Pancreas (tissue), 10 donors: ENCODE measurements at regions not wholly inside any gene's neighbourhood (a gene's known extent, or its start where the extent isn't known, plus 50 kb on each side); places are given as distances from the start of the nearest gene placed in this dataset.
A peak's percentile ranks its signal among the peaks of the same experiment; 100 is the strongest.

Experiments used
- ATAC-seq, 4 donors: fragments of 200-7000 bp; cut with Tn5 transposase; one replicate each; pipeline versions ENCODE4 v1.8.0 to v1.9.1; 2020; ENCODE audit warnings: mild to moderate bottlenecking in 4 of 4, moderate library complexity in 4 of 4
- DNase-seq, 6 donors: peaks; one replicate each; pipeline ENCODE4 v3.0.0-alpha.2; 2020
- FAIRE-seq: peaks from 2 replicates; lab custom pipeline; 2012; peaks lifted over from hg19 to GRCh38; lab: Jason Lieb, UNC
- H3K27ac ChIP-seq, 4 donors: fragments of 200-600 bp; sonication (generic); 1 replicate in 3 of 4; 2 replicates in 1 of 4; pipeline versions ENCODE4 v1.5.0 to v1.8.0; 2020
- H3K27me3 ChIP-seq, 4 donors: fragments of 200-600 bp; one replicate each; pipeline ENCODE4 v1.8.0; 2021
- H3K36me3 ChIP-seq, 3 donors: fragments of 200-600 bp; sonication (generic) in 1 of 3; one replicate each; pipeline versions ENCODE4 v1.5.0 to v1.8.0; 2020 to 2021
- H3K4me1 ChIP-seq, 3 donors: fragments of 200-600 bp; one replicate each; pipeline ENCODE4 v1.8.0; 2021
- H3K4me3 ChIP-seq, 4 donors: fragments of 200-600 bp; sonication (generic) in 2 of 4; one replicate each; pipeline versions ENCODE4 v1.5.0 to v1.8.0; 2020 to 2021
- H3K9me3 ChIP-seq, 4 donors: fragments of 200-600 bp; one replicate each; pipeline ENCODE4 v1.8.0; 2021
- WGBS, 2 donors: extraction: QIAGEN DNeasy Blood & Tissue Kit; methylation state at CpG; one replicate each; pipeline ENCODE4 v1.1.7; 2013; 5-methylcytosine and 5-hydroxymethylcytosine counted together
- intact Hi-C, 3 donors: fragments of 100-400 bp; cut with DNase I; formaldehyde crosslinking; loops; one replicate each; pipeline versions ENCODE4 v1.11.1 to v1.14.2; 2022
- TF ChIP-seq, protein P1 (sequence below), 4 donors: fragments of 200-600 bp; sonication (generic) in 3 of 4; IDR thresholded peaks; one replicate each; pipeline versions ENCODE4 v1.5.0 to v1.8.0; 2021; ENCODE audit warnings: antibody characterized with exemption in 4 of 4
- donor health status: healthy with polysubstance abuse.
- donor health status: DM: no; HTN: no; CAD: no; lungs with moderate emphysema.
- donor health status: DM: no; HTN: no; CAD: no.
- donor health status: control.
- donor health status: control.
- donor health status: Bipolar disorder and iron deficiency.
- donor health status: DM: yes; HTN: yes; CAD: no.
- donor health status: DM: no; HTN: no; CAD: no.
- donor health status: DM: no; HTN: no; CAD: no.
- donor health status: DM: yes; HTN: yes; CAD: no.

- 72 to 74% methylated on average over 6 of the region's 6 CpGs for WGBS, 2 donors
- TF ChIP-seq, protein P1, sequence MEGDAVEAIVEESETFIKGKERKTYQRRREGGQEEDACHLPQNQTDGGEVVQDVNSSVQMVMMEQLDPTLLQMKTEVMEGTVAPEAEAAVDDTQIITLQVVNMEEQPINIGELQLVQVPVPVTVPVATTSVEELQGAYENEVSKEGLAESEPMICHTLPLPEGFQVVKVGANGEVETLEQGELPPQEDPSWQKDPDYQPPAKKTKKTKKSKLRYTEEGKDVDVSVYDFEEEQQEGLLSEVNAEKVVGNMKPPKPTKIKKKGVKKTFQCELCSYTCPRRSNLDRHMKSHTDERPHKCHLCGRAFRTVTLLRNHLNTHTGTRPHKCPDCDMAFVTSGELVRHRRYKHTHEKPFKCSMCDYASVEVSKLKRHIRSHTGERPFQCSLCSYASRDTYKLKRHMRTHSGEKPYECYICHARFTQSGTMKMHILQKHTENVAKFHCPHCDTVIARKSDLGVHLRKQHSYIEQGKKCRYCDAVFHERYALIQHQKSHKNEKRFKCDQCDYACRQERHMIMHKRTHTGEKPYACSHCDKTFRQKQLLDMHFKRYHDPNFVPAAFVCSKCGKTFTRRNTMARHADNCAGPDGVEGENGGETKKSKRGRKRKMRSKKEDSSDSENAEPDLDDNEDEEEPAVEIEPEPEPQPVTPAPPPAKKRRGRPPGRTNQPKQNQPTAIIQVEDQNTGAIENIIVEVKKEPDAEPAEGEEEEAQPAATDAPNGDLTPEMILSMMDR (IDR thresholded peaks at IDR 0.05): no peak
- Histone ChIP-seq H3K4me1 (no peaks in the 10 kb centered on the region), H3K27me3 (no peaks in the 10 kb centered on the region), H3K27ac (no peak overlapping the region), H3K36me3 (no peaks in the 10 kb centered on the region), H3K9me3 (no peaks in the 10 kb centered on the region), H3K4me3 (no peak overlapping the region)
- FAIRE-seq (no peak), DNase-seq (no peak), ATAC-seq (no peak)
- intact Hi-C loops: no loop called here
Measured at GRCh38 chr7:21125297-21125696, 302.6 kb upstream of the SP4 start.

- WGBS, 2 donors: 6 to 11% methylated on average over 8 of the region's 8 CpGs
- intact Hi-C loops: no loop called here
- ATAC-seq (peak in 3 of 4 donors; percentile 27 to 62 (median 44)), FAIRE-seq (no peak), DNase-seq (no peak)
- Histone ChIP-seq H3K36me3 (no peaks in the 10 kb centered on the region), H3K27me3 (no peaks in the 10 kb centered on the region), H3K27ac (no peak overlapping the region), H3K9me3 (no peaks in the 10 kb centered on the region), H3K4me1 (no peaks in the 10 kb centered on the region), H3K4me3 (no peak overlapping the region)
- TF ChIP-seq, protein P1 (IDR thresholded peaks at IDR 0.05): no peak
Measured at GRCh38 chr7:21128062-21128817, 299.6 kb upstream of the SP4 start.

- no peaks in the 10 kb centered on the region for H3K36me3 ChIP-seq
- WGBS, 2 donors: 49 to 54% methylated on average over 1 of the region's 1 CpG
- H3K9me3 ChIP-seq: no peaks in the 10 kb centered on the region
- no peaks in the 10 kb centered on the region for H3K4me1 ChIP-seq
- TF ChIP-seq, protein P1 (IDR thresholded peaks at IDR 0.05): no peak
- no peak for FAIRE-seq
- DNase-seq: no peak
- H3K27ac ChIP-seq: no peak overlapping the region
- intact Hi-C loops: no loop called here
- no peaks in the 10 kb centered on the region for H3K27me3 ChIP-seq
- no peak for ATAC-seq
- H3K4me3 ChIP-seq: no peak overlapping the region
Measured at GRCh38 chr7:21131897-21132296, 296.0 kb upstream of the SP4 start.

- Histone ChIP-seq H3K36me3 (no peaks in the 10 kb centered on the region), H3K27ac (no peak overlapping the region), H3K4me3 (no peak overlapping the region), H3K4me1 (no peaks in the 10 kb centered on the region), H3K9me3 (no peaks in the 10 kb centered on the region), H3K27me3 (peaks cover 0 to 4% (median 0%) of the 10 kb centered on the region in 4 donors)
- 56 to 78% methylated on average over 2 of the region's 2 CpGs for WGBS, 2 donors
- intact Hi-C loops: no loop called here
- DNase-seq (no peak), ATAC-seq (no peak), FAIRE-seq (no peak)
- TF ChIP-seq, protein P1 (IDR thresholded peaks at IDR 0.05): no peak
Measured at GRCh38 chr7:21134631-21135030, 293.3 kb upstream of the SP4 start.

- Histone ChIP-seq H3K36me3 (no peaks in the 10 kb centered on the region), H3K9me3 (no peaks in the 10 kb centered on the region), H3K27me3 (peaks cover 0 to 4% (median 0%) of the 10 kb centered on the region in 4 donors), H3K4me1 (no peaks in the 10 kb centered on the region), H3K27ac (no peak overlapping the region), H3K4me3 (no peak overlapping the region)
- intact Hi-C loops: no loop called here
- DNase-seq (no peak), FAIRE-seq (no peak), ATAC-seq (no peak)
- TF ChIP-seq, protein P1 (IDR thresholded peaks at IDR 0.05): no peak
- 42 to 51% methylated on average over 2 of the region's 2 CpGs for WGBS, 2 donors
Measured at GRCh38 chr7:21135437-21135836, 292.4 kb upstream of the SP4 start.
